Esophagus squamous epithelium (tissue), 5 donors: ENCODE measurements at regions not wholly inside any gene's neighbourhood (a gene's known extent, or its start where the extent isn't known, plus 50 kb on each side); places are given as distances from the start of the nearest gene placed in this dataset.
A peak's percentile ranks its signal among the peaks of the same experiment; 100 is the strongest.

ENCODE experiments used
- DNase-seq: peaks from one replicate; lab custom pipeline; 2025; lab: John Stamatoyannopoulos, UW
- H3K27ac ChIP-seq, 4 donors: fragments of 200-600 bp; sonication (generic); one replicate each; pipeline ENCODE4 v1.5.1; 2016 to 2019; ENCODE audit warnings: mild to moderate bottlenecking in 1 of 4
- H3K27me3 ChIP-seq, 4 donors: fragments of 200-600 bp; sonication (generic); 1 replicate in 3 of 4; 2 replicates in 1 of 4; pipeline versions ENCODE4 v1.5.1 to v1.6.0; 2017 to 2021; ENCODE audit warnings: antibody characterized with exemption in 1 of 4
- H3K36me3 ChIP-seq, 3 donors: fragments of 200-600 bp; sonication (generic); one replicate each; pipeline ENCODE4 v1.5.1; 2016 to 2019
- H3K4me1 ChIP-seq, 3 donors: fragments of 200-600 bp; sonication (generic); one replicate each; pipeline ENCODE4 v1.5.1; 2017 to 2019
- H3K4me3 ChIP-seq, 4 donors: fragments of 200-600 bp; sonication (generic); 1 replicate in 3 of 4; 2 replicates in 1 of 4; pipeline ENCODE4 v1.5.1; 2016 to 2019; ENCODE audit warnings: mild to moderate bottlenecking in 2 of 4, moderate library complexity in 1 of 4
- H3K9me3 ChIP-seq, 3 donors: fragments of 200-600 bp; sonication (generic); one replicate each; pipeline ENCODE4 v1.5.1; 2016 to 2019
- POLR2A ChIP-seq, 4 donors: fragments of 450-650 bp; IDR thresholded peaks; one replicate each; pipeline ENCODE4 v1.6.1; 2017; ENCODE audit warnings: antibody characterized with exemption in 4 of 4, mild to moderate bottlenecking in 4 of 4, moderate library complexity in 3 of 4
- WGBS, 2 donors: methylation state at CpG; one replicate each; pipeline ENCODE4 v1.1.5; 2018; 5-methylcytosine and 5-hydroxymethylcytosine counted together
- intact Hi-C: fragments of 100-400 bp; cut with DNase I; formaldehyde crosslinking; loops from one replicate; pipeline ENCODE4 v1.15.0; 2022
- TF ChIP-seq, protein P1 (sequence below), 6 experiments: fragments of 450-650 bp in 4 of 6; fragments of 200-600 bp in 2 of 6; sonication (generic) in 2 of 6; IDR thresholded peaks; one replicate each; pipeline ENCODE4 v1.5.1; 2016 to 2019; ENCODE audit warnings: antibody characterized with exemption in 6 of 6, mild to moderate bottlenecking in 4 of 6, moderate library complexity in 4 of 6
- donor health status: DM: yes; HTN: yes; CAD: no.

DNA sequence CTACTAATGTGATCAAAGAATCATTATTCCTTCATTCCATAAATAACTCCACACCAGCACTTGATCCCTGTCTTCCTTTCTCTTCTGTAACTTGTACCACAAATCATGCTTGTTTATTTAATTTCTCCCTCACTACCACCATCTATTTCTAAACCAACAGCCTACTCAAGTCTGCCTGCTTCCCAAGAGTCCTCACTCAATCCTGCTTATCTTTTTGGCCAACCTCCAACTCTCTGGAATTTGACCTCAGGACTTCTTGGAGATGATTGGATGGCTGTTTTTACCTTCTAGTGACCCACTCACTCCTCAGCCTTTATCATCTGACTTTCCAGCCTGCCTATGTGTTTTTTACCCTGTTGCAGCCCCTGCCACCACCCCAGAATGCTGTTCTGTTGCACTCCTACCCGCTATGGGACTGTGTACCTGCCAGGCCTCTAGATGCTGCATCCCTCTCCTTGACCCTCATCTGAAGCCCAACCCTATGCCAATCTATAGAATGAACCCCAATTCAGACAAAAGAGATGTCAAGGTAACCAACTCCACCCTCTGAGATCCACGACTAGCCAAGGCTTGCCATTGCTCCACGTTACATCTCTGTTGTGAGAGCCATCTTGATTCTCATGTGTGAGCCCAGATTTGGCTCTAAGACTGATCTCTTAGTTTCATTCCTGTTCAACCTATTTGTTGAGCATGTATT, 150.2 kb upstream of the PLEKHG7 start:
- no peak for DNase-seq
- TF ChIP-seq, protein P1, sequence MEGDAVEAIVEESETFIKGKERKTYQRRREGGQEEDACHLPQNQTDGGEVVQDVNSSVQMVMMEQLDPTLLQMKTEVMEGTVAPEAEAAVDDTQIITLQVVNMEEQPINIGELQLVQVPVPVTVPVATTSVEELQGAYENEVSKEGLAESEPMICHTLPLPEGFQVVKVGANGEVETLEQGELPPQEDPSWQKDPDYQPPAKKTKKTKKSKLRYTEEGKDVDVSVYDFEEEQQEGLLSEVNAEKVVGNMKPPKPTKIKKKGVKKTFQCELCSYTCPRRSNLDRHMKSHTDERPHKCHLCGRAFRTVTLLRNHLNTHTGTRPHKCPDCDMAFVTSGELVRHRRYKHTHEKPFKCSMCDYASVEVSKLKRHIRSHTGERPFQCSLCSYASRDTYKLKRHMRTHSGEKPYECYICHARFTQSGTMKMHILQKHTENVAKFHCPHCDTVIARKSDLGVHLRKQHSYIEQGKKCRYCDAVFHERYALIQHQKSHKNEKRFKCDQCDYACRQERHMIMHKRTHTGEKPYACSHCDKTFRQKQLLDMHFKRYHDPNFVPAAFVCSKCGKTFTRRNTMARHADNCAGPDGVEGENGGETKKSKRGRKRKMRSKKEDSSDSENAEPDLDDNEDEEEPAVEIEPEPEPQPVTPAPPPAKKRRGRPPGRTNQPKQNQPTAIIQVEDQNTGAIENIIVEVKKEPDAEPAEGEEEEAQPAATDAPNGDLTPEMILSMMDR (IDR thresholded peaks at IDR 0.05): no peak
- TF ChIP-seq POLR2A (IDR thresholded peaks at IDR 0.05): no peak
- Histone ChIP-seq H3K9me3 (no peaks in the 10 kb centered on the region), H3K36me3 (no peaks in the 10 kb centered on the region), H3K4me1 (peaks cover 15 to 50% (median 30%) of the 10 kb centered on the region in 3 donors), H3K27ac (peak overlapping the region; percentile 53 to 79 (median 76)), H3K27me3 (no peaks in the 10 kb centered on the region), H3K4me3 (no peak overlapping the region)
- intact Hi-C loops: no loop called here
- WGBS, 2 donors: 61 to 77% methylated on average over 3 of the region's 3 CpGs

DNA sequence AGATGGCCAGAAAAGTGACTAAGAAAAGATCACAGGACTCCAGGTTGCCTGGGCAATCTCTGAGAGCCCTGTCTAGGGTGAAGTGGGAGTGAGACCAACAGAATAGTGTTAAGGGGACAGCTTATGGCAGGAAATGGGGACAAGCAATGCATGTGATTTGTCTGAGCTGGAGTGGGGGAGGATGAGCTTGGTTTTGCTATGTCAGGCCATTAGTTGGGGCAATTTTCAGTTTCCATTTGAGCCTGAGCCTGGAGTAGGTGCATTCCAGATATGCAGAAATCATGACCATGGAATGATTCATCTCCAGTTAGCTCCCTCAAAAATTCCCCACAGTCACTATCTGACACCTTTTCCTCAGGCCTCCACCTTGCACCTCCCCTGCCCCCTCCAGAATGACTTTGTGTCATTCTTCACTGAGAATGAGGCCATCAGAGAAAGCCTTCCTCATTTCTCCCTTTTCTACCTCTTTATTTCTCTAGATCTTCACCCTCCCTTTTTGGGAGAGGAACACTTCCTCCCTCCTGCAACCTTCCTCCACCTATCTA, 150.9 kb upstream of the PLEKHG7 start:
- DNase-seq: no peak
- H3K27me3 ChIP-seq: no peaks in the 10 kb centered on the region
- peaks cover 15 to 45% (median 30%) of the 10 kb centered on the region in 3 donors for H3K4me1 ChIP-seq
- no peaks in the 10 kb centered on the region for H3K9me3 ChIP-seq
- intact Hi-C loops: no loop called here
- TF ChIP-seq, protein P1 (IDR thresholded peaks at IDR 0.05): no peak
- TF ChIP-seq POLR2A (IDR thresholded peaks at IDR 0.05): no peak
- peak overlapping the region in 3 of 4 donors; percentile 53 to 79 (median 79) for H3K27ac ChIP-seq
- H3K4me3 ChIP-seq: no peak overlapping the region
- no peaks in the 10 kb centered on the region for H3K36me3 ChIP-seq

DNA sequence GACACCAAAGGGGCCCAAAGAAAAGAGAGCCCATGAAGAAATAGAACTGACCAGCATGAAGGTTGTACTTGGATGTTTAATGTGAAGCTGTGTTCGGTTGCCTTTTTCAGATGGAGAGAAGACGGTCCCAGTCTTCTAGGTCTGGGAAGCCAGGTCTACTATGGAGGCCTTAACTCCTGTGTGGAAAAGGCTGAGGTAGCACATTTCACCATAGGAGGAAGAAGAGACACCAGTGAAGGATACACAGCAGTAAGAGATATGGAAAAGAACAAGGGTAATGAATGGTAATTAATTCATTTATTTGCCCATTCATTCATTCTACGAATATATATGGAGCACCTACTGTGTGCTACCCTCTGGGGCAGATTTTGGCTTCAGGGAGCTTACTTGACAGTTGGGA, 151.6 kb upstream of the PLEKHG7 start:
- intact Hi-C loops: no loop called here
- DNase-seq: no peak
- TF ChIP-seq POLR2A (IDR thresholded peaks at IDR 0.05): no peak
- TF ChIP-seq, protein P1 (IDR thresholded peaks at IDR 0.05): no peak
- no peak overlapping the region for H3K27ac ChIP-seq
- H3K4me3 ChIP-seq: no peak overlapping the region
- no peaks in the 10 kb centered on the region for H3K27me3 ChIP-seq
- H3K4me1 ChIP-seq: peaks cover 15 to 41% (median 30%) of the 10 kb centered on the region in 3 donors
- no peaks in the 10 kb centered on the region for H3K9me3 ChIP-seq
- H3K36me3 ChIP-seq: no peaks in the 10 kb centered on the region
- WGBS, 2 donors: 93 to 98% methylated on average over 3 of the region's 3 CpGs

DNA sequence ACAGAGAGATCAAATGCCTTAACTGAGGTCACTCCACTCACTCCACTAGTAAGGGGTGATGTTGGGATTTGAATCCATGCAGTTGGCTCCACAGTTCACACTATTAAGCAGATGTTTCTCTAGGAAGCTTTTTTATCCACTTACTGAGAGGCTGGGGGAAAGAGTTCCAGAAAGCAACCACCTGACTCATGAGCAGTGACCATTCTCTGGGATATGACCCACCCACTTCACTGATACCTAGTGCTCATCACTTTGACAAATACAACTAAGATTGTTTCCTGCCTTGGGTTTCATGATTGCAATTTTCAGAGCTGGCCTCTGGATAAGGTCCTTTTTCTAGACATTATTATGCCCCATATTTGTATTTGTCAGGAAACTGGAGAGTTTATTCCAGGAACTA, 152.1 kb upstream of the PLEKHG7 start:
- Histone ChIP-seq H3K4me1 (peaks cover 15 to 41% (median 28%) of the 10 kb centered on the region in 3 donors), H3K27ac (no peak overlapping the region), H3K9me3 (no peaks in the 10 kb centered on the region), H3K36me3 (no peaks in the 10 kb centered on the region), H3K4me3 (no peak overlapping the region), H3K27me3 (no peaks in the 10 kb centered on the region)
- DNase-seq: no peak
- intact Hi-C loops: no loop called here
- no peak for TF ChIP-seq POLR2A (IDR thresholded peaks at IDR 0.05)
- TF ChIP-seq, protein P1 (IDR thresholded peaks at IDR 0.05): no peak

DNA sequence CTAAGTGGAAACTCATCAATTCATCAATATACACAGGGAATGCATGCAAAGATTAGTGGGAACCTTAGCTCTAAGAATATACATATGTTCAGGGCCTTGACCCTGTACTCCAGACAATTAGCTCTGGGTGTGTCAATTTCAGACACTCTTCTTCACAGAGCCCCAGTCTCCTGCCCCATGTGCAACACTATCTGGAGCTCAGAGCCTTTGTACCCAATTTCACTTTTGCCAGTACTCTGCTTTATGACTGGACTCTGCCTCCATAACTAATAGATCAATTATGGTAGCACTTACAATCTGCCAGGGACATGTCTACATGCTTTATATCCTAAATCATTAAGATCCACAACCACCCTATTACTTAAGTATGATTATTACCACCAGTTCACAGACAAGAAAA, 152.5 kb upstream of the PLEKHG7 start:
- no peak for DNase-seq
- H3K27me3 ChIP-seq: no peaks in the 10 kb centered on the region
- TF ChIP-seq, protein P1 (IDR thresholded peaks at IDR 0.05): no peak
- no peak for TF ChIP-seq POLR2A (IDR thresholded peaks at IDR 0.05)
- H3K27ac ChIP-seq: no peak overlapping the region
- no peak overlapping the region for H3K4me3 ChIP-seq
- H3K4me1 ChIP-seq: peaks cover 15 to 38% (median 27%) of the 10 kb centered on the region in 3 donors
- intact Hi-C loops: no loop called here
- no peaks in the 10 kb centered on the region for H3K36me3 ChIP-seq
- H3K9me3 ChIP-seq: no peaks in the 10 kb centered on the region
